ENCODE measurements at regions not wholly inside any gene's neighbourhood (a gene's known extent, or its start where the extent isn't known, plus 50 kb on each side); places are given as distances from the start of the nearest gene placed in this dataset.

GRCh38 chr6:148155293-148155692 is 187.3 kb upstream of the SASH1 start:
- TF ChIP-seq CTCF (IDR thresholded peaks at IDR 0.05; ENCODE audit: low read depth, low read length) (no peak), POLR2A (IDR thresholded peaks at IDR 0.05; ENCODE audit: extremely low read depth, insufficient read length) (no peak), MYC (IDR thresholded peaks at IDR 0.05; ENCODE audit: low read depth, low read length) (no peak)
